Caco-2 (cell line): ENCODE measurements at regions not wholly inside any gene's neighbourhood (a gene's known extent, or its start where the extent isn't known, plus 50 kb on each side); places are given as distances from the start of the nearest gene placed in this dataset.

Source experiments
- BruUV-seq: library from RNA; stranded (reverse); fragments of 400-500 nt; replicated peaks from 2 replicates; lab custom pipeline; 2021; lab: Mats Ljungman, UMichigan
- CTCF ChIA-PET: fragments of 300-600 bp; sonication (Branson Sonifier 250); formaldehyde crosslinking; loops from one replicate; lab custom pipeline; 2022; ENCODE audit warnings: antibody characterized with exemption; lab: Charles Lee
- POLR2A ChIA-PET: fragments of 300-600 bp; sonication (Branson Sonifier 250); formaldehyde crosslinking; loops from one replicate; lab custom pipeline; 2022; ENCODE audit warnings: antibody characterized with exemption; lab: Charles Lee
- DNase-seq, 2 experiments: peaks; one replicate each; pipeline versions ENCODE4 v3.0.0 to v3.0.0-alpha.2; 2020 to 2022
- H3K27me3 ChIP-seq: replicated peaks from 2 replicates; pipeline ENCODE4 v1.6.0; 2011; ENCODE audit warnings: low read length; ENCODE audit not compliant: control insufficient read depth, insufficient read depth
- H3K36me3 ChIP-seq: 2 replicates; pipeline ENCODE4 v1.5.1; 2011; ENCODE audit warnings: low read length; ENCODE audit not compliant: control insufficient read depth, insufficient read depth
- H3K4me1 ChIP-seq: fragments of 250-450 bp; sonication (Bioruptor Pico); 2 replicates; pipeline ENCODE4 v1.5.1; 2020; ENCODE audit warnings: mild to moderate bottlenecking
- H3K4me3 ChIP-seq: 2 replicates; pipeline ENCODE4 v1.5.1; 2011; ENCODE audit warnings: low read depth, mild to moderate bottlenecking, control low read depth, low read length
- H3K9me3 ChIP-seq: fragments of 250-450 bp; sonication (Bioruptor Pico); 2 replicates; pipeline ENCODE4 v1.5.1; 2020; ENCODE audit warnings: mild to moderate bottlenecking, moderate library complexity
- H3K27ac Mint-ChIP-seq: one replicate; pipeline ENCODE4 v1.8.0; 2022; ENCODE audit warnings: mixed read lengths; ENCODE audit not compliant: unreplicated experiment
- H3K27me3 Mint-ChIP-seq: one replicate; pipeline ENCODE4 v1.8.0; 2022; ENCODE audit warnings: mixed read lengths; ENCODE audit not compliant: insufficient read depth, unreplicated experiment
- H3K36me3 Mint-ChIP-seq: one replicate; pipeline ENCODE4 v1.8.0; 2022; ENCODE audit warnings: mild to moderate bottlenecking, mixed read lengths; ENCODE audit not compliant: insufficient read depth, unreplicated experiment
- H3K4me1 Mint-ChIP-seq: one replicate; pipeline ENCODE4 v1.8.0; 2022; ENCODE audit warnings: low read depth, mixed read lengths; ENCODE audit not compliant: unreplicated experiment
- H3K4me3 Mint-ChIP-seq: one replicate; pipeline ENCODE4 v1.8.0; 2022; ENCODE audit warnings: mild to moderate bottlenecking, moderate library complexity, mixed read lengths; ENCODE audit not compliant: unreplicated experiment
- H3K9me3 Mint-ChIP-seq: one replicate; pipeline ENCODE4 v1.8.0; 2022; ENCODE audit warnings: mixed read lengths; ENCODE audit not compliant: unreplicated experiment
- intact Hi-C: fragments of 100-400 bp; cut with micrococcal nuclease; formaldehyde crosslinking; loops from one replicate; pipeline ENCODE4 v1.10.0; 2022; ENCODE audit not compliant: unreplicated experiment
- TF ChIP-seq, protein P1 (sequence below), 2 experiments: fragments of 200-600 bp in 1 of 2; IDR thresholded peaks; 1 replicate in 1 of 2; 2 replicates in 1 of 2; pipeline versions ENCODE4 v1.5.1 to v1.8.0; 2011 to 2022; ENCODE audit warnings: antibody characterized with exemption in 1 of 2, control low read depth in 1 of 2, inconsistent platforms in 1 of 2, low read depth in 1 of 2, low read length in 1 of 2, mild to moderate bottlenecking in 1 of 2, moderate library complexity in 1 of 2; ENCODE audit not compliant: insufficient read depth in 1 of 2, severe bottlenecking in 1 of 2, unreplicated experiment in 1 of 2

GRCh38 chrX:46386511-46386910 is 158.7 kb downstream of the ZNF674 start:
- H3K4me1 Mint-ChIP-seq: peaks cover 8% of the 10 kb centered on the region
- H3K36me3 Mint-ChIP-seq: no peaks in the 10 kb centered on the region
- Histone ChIP-seq H3K36me3 (no peaks in the 10 kb centered on the region), H3K27me3 (no peaks in the 10 kb centered on the region), H3K4me3 (no peak overlapping the region), H3K9me3 (no peaks in the 10 kb centered on the region), H3K4me1 (no peaks in the 10 kb centered on the region)
- no peak overlapping the region for H3K27ac Mint-ChIP-seq
- ChIA-PET CTCF (interaction anchor here (0.9 to 1.4 kb wide), 3 partner anchors 11 to 870 kb away, joined by 3 to 4 read pairs (median 4); no protein-coding TSS in a partner anchor), POLR2A (no interaction called here)
- intact Hi-C loops: no loop called here
- no peaks in the 10 kb centered on the region for H3K27me3 Mint-ChIP-seq
- no peaks in the 10 kb centered on the region for H3K9me3 Mint-ChIP-seq
- no TSS peak for BruUV-seq
- H3K4me3 Mint-ChIP-seq: no peak overlapping the region
- DNase-seq: no peak
- TF ChIP-seq, protein P1, sequence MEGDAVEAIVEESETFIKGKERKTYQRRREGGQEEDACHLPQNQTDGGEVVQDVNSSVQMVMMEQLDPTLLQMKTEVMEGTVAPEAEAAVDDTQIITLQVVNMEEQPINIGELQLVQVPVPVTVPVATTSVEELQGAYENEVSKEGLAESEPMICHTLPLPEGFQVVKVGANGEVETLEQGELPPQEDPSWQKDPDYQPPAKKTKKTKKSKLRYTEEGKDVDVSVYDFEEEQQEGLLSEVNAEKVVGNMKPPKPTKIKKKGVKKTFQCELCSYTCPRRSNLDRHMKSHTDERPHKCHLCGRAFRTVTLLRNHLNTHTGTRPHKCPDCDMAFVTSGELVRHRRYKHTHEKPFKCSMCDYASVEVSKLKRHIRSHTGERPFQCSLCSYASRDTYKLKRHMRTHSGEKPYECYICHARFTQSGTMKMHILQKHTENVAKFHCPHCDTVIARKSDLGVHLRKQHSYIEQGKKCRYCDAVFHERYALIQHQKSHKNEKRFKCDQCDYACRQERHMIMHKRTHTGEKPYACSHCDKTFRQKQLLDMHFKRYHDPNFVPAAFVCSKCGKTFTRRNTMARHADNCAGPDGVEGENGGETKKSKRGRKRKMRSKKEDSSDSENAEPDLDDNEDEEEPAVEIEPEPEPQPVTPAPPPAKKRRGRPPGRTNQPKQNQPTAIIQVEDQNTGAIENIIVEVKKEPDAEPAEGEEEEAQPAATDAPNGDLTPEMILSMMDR (IDR thresholded peaks at IDR 0.05; ENCODE audit: insufficient read depth in 1 of 2, low read depth in 1 of 2, low read length in 1 of 2, severe bottlenecking in 1 of 2, unreplicated experiment in 1 of 2): no peak

GRCh38 chrX:46383006-46383405 is 162.2 kb downstream of the ZNF674 start:
- Histone ChIP-seq H3K36me3 (no peaks in the 10 kb centered on the region), H3K4me3 (no peak overlapping the region), H3K4me1 (no peaks in the 10 kb centered on the region), H3K9me3 (no peaks in the 10 kb centered on the region), H3K27me3 (no peaks in the 10 kb centered on the region)
- peaks cover 6% of the 10 kb centered on the region for H3K36me3 Mint-ChIP-seq
- H3K27ac Mint-ChIP-seq: no peak overlapping the region
- DNase-seq: no peak
- no TSS peak for BruUV-seq
- no peak overlapping the region for H3K4me3 Mint-ChIP-seq
- ChIA-PET CTCF (no interaction called here), POLR2A (no interaction called here)
- intact Hi-C loops: no loop called here
- H3K27me3 Mint-ChIP-seq: no peaks in the 10 kb centered on the region
- peaks cover 11% of the 10 kb centered on the region for H3K9me3 Mint-ChIP-seq
- TF ChIP-seq, protein P1 (IDR thresholded peaks at IDR 0.05; ENCODE audit: insufficient read depth in 1 of 2, low read depth in 1 of 2, low read length in 1 of 2, severe bottlenecking in 1 of 2, unreplicated experiment in 1 of 2): no peak
- peaks cover 8% of the 10 kb centered on the region for H3K4me1 Mint-ChIP-seq

GRCh38 chrX:46382595-46382994 is 162.6 kb downstream of the ZNF674 start:
- no peak overlapping the region for H3K4me3 Mint-ChIP-seq
- H3K27me3 Mint-ChIP-seq: no peaks in the 10 kb centered on the region
- H3K36me3 ChIP-seq: no peaks in the 10 kb centered on the region
- H3K9me3 ChIP-seq: no peaks in the 10 kb centered on the region
- H3K36me3 Mint-ChIP-seq: peaks cover 6% of the 10 kb centered on the region
- H3K9me3 Mint-ChIP-seq: peaks cover 12% of the 10 kb centered on the region
- TF ChIP-seq, protein P1 (IDR thresholded peaks at IDR 0.05; ENCODE audit: insufficient read depth in 1 of 2, low read depth in 1 of 2, low read length in 1 of 2, severe bottlenecking in 1 of 2, unreplicated experiment in 1 of 2): no peak
- H3K27ac Mint-ChIP-seq: no peak overlapping the region
- DNase-seq: no peak
- no TSS peak for BruUV-seq
- no peak overlapping the region for H3K4me3 ChIP-seq
- CTCF ChIA-PET: no interaction called here
- no peaks in the 10 kb centered on the region for H3K27me3 ChIP-seq
- POLR2A ChIA-PET: no interaction called here
- intact Hi-C loops: no loop called here
- H3K4me1 ChIP-seq: no peaks in the 10 kb centered on the region
- H3K4me1 Mint-ChIP-seq: peaks cover 8% of the 10 kb centered on the region
